ENCODE measurements at regions not wholly inside any gene's neighbourhood (a gene's known extent, or its start where the extent isn't known, plus 50 kb on each side); places are given as distances from the start of the nearest gene placed in this dataset.

DNA sequence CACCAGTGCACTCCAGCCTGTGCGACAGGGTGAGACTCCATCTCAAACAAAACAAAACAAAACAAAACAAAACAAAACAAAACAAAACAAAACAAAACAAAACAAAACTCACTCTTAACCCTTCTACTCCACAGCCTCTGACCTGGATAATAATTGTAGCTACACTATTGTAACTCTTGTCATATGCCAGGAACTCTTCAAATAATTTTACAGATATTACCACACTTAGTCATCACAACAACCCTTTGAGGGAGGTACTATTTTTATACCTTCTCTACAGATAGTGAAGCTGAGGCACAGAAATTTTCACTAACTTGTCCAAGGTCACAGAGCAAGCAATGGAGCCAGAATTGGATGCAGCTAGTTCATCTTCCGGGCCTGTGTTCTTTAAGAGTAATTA, 547.8 kb downstream of the ADGRL2 start:
- H3K4me3 ChIP-seq (ENCODE audit: low read length): no peak overlapping the region
- no peak for DNase-seq (ENCODE audit: low read depth)
- TF ChIP-seq, protein P1, sequence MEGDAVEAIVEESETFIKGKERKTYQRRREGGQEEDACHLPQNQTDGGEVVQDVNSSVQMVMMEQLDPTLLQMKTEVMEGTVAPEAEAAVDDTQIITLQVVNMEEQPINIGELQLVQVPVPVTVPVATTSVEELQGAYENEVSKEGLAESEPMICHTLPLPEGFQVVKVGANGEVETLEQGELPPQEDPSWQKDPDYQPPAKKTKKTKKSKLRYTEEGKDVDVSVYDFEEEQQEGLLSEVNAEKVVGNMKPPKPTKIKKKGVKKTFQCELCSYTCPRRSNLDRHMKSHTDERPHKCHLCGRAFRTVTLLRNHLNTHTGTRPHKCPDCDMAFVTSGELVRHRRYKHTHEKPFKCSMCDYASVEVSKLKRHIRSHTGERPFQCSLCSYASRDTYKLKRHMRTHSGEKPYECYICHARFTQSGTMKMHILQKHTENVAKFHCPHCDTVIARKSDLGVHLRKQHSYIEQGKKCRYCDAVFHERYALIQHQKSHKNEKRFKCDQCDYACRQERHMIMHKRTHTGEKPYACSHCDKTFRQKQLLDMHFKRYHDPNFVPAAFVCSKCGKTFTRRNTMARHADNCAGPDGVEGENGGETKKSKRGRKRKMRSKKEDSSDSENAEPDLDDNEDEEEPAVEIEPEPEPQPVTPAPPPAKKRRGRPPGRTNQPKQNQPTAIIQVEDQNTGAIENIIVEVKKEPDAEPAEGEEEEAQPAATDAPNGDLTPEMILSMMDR (conservative IDR thresholded peaks at IDR 0.05; ENCODE audit: low read depth, low read length): no peak

GRCh38 chr1:82346141-82346540, 545.4 kb downstream of the ADGRL2 start:
- TF ChIP-seq, protein P1 (conservative IDR thresholded peaks at IDR 0.05; ENCODE audit: low read depth, low read length): no peak
- H3K4me3 ChIP-seq (ENCODE audit: low read length): no peak overlapping the region

DNA sequence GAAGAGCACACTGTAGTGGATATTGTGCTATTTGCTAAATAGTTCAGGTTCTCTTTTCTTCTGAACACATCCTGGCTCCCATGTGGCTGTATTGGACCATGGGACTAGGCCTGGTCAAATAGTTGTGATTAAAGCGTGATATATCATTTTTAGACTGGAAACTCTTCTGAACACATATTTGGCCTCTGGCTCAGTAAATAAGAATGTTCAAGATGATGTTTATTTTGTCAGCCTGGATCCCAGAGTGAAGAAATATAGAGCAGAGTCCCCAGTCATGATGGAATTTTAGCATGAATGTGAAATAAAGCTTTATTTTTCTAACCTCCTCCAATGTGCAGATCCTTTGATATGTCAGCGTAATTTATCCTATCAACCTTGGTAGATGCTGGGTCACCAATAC, 542.6 kb downstream of the ADGRL2 start:
- DNase-seq (ENCODE audit: low read depth): no peak
- TF ChIP-seq, protein P1 (conservative IDR thresholded peaks at IDR 0.05; ENCODE audit: low read depth, low read length): no peak
- H3K4me3 ChIP-seq (ENCODE audit: low read length): no peak overlapping the region

More at GRCh38 chr1:82346141-82346540, 545.4 kb downstream of the ADGRL2 start:
- DNase-seq (ENCODE audit: low read depth): no peak

DNA sequence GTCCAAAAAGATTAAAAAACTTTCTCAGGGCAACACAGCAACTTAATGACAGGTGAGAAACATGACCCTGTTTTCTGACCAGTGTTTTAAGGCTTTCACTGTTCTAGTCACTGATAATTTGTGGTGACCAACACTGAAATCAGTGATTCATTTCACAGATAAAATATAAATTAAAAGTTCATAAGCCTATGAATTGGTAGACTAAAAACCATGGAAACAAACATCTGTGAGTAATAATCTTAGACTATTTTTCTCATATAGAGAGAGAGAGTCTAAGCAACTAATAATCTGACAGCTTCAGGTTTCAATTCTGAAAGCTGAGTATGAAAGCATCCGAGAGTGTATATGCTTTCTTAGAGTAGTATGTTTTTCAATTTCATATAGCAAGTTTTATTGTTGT, 536.9 kb downstream of the ADGRL2 start:
- no peak for DNase-seq (ENCODE audit: low read depth)
- H3K4me3 ChIP-seq (ENCODE audit: low read length): no peak overlapping the region
- TF ChIP-seq, protein P1 (conservative IDR thresholded peaks at IDR 0.05; ENCODE audit: low read depth, low read length): no peak

GRCh38 chr1:82330330-82330729, 529.6 kb downstream of the ADGRL2 start:
- DNase-seq (ENCODE audit: low read depth): no peak
- H3K4me3 ChIP-seq (ENCODE audit: low read length): no peak overlapping the region
- TF ChIP-seq, protein P1 (conservative IDR thresholded peaks at IDR 0.05; ENCODE audit: low read depth, low read length): no peak

DNA sequence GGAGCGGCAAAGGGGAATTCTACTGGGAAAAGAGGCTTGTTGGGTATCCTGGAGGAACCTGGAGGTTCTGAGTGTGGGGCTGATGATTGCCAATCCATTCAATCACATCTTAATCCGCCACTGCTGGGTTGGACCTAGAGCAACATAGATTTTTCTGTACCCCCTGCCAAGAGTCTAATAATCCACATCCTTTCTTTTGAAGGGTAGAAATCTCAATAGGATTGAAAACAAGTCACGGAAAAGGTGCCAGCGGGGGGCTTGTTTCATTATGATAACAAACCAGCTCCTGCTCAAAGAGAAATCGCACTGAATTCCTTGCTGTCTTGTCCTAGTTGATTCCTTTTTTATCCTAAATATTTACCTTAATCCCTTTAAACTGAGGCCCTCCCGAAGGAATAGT, 528.5 kb downstream of the ADGRL2 start:
- DNase-seq (ENCODE audit: low read depth): no peak
- H3K4me3 ChIP-seq (ENCODE audit: low read length): no peak overlapping the region
- TF ChIP-seq, protein P1 (conservative IDR thresholded peaks at IDR 0.05; ENCODE audit: low read depth, low read length): no peak

- TF ChIP-seq, protein P1 (conservative IDR thresholded peaks at IDR 0.05; ENCODE audit: low read depth, low read length): no peak
- no peak overlapping the region for H3K4me3 ChIP-seq (ENCODE audit: low read length)
- DNase-seq (ENCODE audit: low read depth): no peak
These were observed 522.6 kb downstream of the ADGRL2 start for GRCh38 chr1:82323144-82323841.

Data from retinal pigment epithelial cell (primary cell).